Hepatocyte (in vitro differentiated cells): ENCODE measurements at regions not wholly inside any gene's neighbourhood (a gene's known extent, or its start where the extent isn't known, plus 50 kb on each side); places are given as distances from the start of the nearest gene placed in this dataset.

Experiments used
- DNase-seq: peaks from one replicate; pipeline ENCODE4 v3.0.0-alpha.2; 2016; ENCODE audit warnings: low spot score
- H2AFZ ChIP-seq: fragments of 200-600 bp; sonication (generic); 2 replicates; pipeline ENCODE4 v1.6.0; 2016; ENCODE audit warnings: antibody characterized with exemption, mild to moderate bottlenecking
- H3K27ac ChIP-seq: fragments of 200-600 bp; sonication (generic); 2 replicates; pipeline ENCODE4 v1.5.1; 2016; ENCODE audit warnings: mild to moderate bottlenecking
- H3K27me3 ChIP-seq: fragments of 200-600 bp; sonication (generic); 2 replicates; pipeline ENCODE4 v1.6.1; 2016
- H3K36me3 ChIP-seq: fragments of 200-600 bp; sonication (generic); replicated peaks from 2 replicates; pipeline ENCODE4 v1.5.1; 2016; ENCODE audit warnings: low read depth; ENCODE audit not compliant: insufficient read depth
- H3K4me1 ChIP-seq: fragments of 200-600 bp; sonication (generic); 2 replicates; pipeline ENCODE4 v1.5.1; 2016; ENCODE audit warnings: mild to moderate bottlenecking, moderate library complexity; ENCODE audit not compliant: insufficient read depth
- H3K4me2 ChIP-seq: fragments of 200-600 bp; sonication (generic); 2 replicates; pipeline ENCODE4 v1.6.0; 2016
- H3K4me3 ChIP-seq: fragments of 200-600 bp; sonication (generic); 2 replicates; pipeline ENCODE4 v1.5.1; 2016; ENCODE audit warnings: mild to moderate bottlenecking
- H3K79me2 ChIP-seq: fragments of 200-600 bp; sonication (generic); 2 replicates; pipeline ENCODE4 v1.6.0; 2017; ENCODE audit warnings: mild to moderate bottlenecking
- H3K9me2 ChIP-seq: fragments of 200-600 bp; sonication (generic); replicated peaks from 2 replicates; pipeline ENCODE4 v1.6.0; 2017; ENCODE audit warnings: mild to moderate bottlenecking; ENCODE audit not compliant: insufficient read depth
- H3K9me3 ChIP-seq: fragments of 200-600 bp; sonication (generic); 2 replicates; pipeline ENCODE4 v1.5.1; 2016; ENCODE audit warnings: low read depth, mild to moderate bottlenecking
- H4K20me1 ChIP-seq: fragments of 200-600 bp; sonication (generic); 2 replicates; pipeline ENCODE4 v1.6.0; 2016; ENCODE audit warnings: mild to moderate bottlenecking; ENCODE audit not compliant: insufficient read depth, poor library complexity, severe bottlenecking
- CTCF ChIP-seq: fragments of 200-600 bp; sonication (generic); IDR thresholded peaks from 2 replicates; pipeline ENCODE4 v1.5.1; 2016; ENCODE audit warnings: antibody characterized with exemption, mild to moderate bottlenecking; ENCODE audit not compliant: poor library complexity
- EZH2 ChIP-seq: fragments of 200-600 bp; sonication (generic); IDR thresholded peaks from 2 replicates; pipeline ENCODE4 v1.6.1; 2016; ENCODE audit warnings: antibody characterized with exemption, mild to moderate bottlenecking, borderline replicate concordance
- EZH2phosphoT487 ChIP-seq: fragments of 200-600 bp; sonication (generic); IDR thresholded peaks from one replicate; pipeline ENCODE4 v1.6.1; 2018; ENCODE audit warnings: antibody characterized with exemption, mild to moderate bottlenecking, low read depth, moderate library complexity; ENCODE audit not compliant: unreplicated experiment, severe bottlenecking
- WGBS: methylation state at CpG from one replicate; pipeline ENCODE4 v1.1.6; 2016; ENCODE audit warnings: low lambda C conversion rate; ENCODE audit errors: missing lambda C conversion rate; 5-methylcytosine and 5-hydroxymethylcytosine counted together

- H2AFZ ChIP-seq, result no peak overlapping the region
- no peak for DNase-seq
- H3K4me2 ChIP-seq, result no peak overlapping the region
- H3K9me2 ChIP-seq, result no peaks in the 10 kb centered on the region
- no peaks in the 10 kb centered on the region for H3K36me3 ChIP-seq
- no peak for TF ChIP-seq CTCF
- TF ChIP-seq EZH2, result no peak
- no peak for TF ChIP-seq EZH2phosphoT487
- no peaks in the 10 kb centered on the region for H3K4me1 ChIP-seq
- H4K20me1 ChIP-seq, result no peaks in the 10 kb centered on the region
- peaks cover 7% of the 10 kb centered on the region for H3K27me3 ChIP-seq
- no peaks in the 10 kb centered on the region for H3K79me2 ChIP-seq
- no peak overlapping the region for H3K4me3 ChIP-seq
- H3K9me3 ChIP-seq, result no peaks in the 10 kb centered on the region
- 87% methylated on average over 6 of the region's 6 CpGs for WGBS
- H3K27ac ChIP-seq, result no peak overlapping the region
These were observed 174.7 kb downstream of the CD47 start for GRCh38 chr3:107916171-107916570.

GRCh38 chr3:107915706-107916105, 175.1 kb downstream of the CD47 start:
- no peak overlapping the region for H3K27ac ChIP-seq
- peaks cover 7% of the 10 kb centered on the region for H3K27me3 ChIP-seq
- TF ChIP-seq EZH2phosphoT487 (no peak), CTCF (no peak), EZH2 (no peak)
- no peaks in the 10 kb centered on the region for H3K9me3 ChIP-seq
- no peaks in the 10 kb centered on the region for H3K9me2 ChIP-seq
- DNase-seq, result no peak
- 92% methylated on average over 1 of the region's 1 CpG for WGBS
- H3K79me2 ChIP-seq, result no peaks in the 10 kb centered on the region
- no peak overlapping the region for H2AFZ ChIP-seq
- no peaks in the 10 kb centered on the region for H3K4me1 ChIP-seq
- no peak overlapping the region for H3K4me3 ChIP-seq
- H3K36me3 ChIP-seq, result no peaks in the 10 kb centered on the region
- no peaks in the 10 kb centered on the region for H4K20me1 ChIP-seq
- no peak overlapping the region for H3K4me2 ChIP-seq

GRCh38 chr3:107913701-107914100, 177.1 kb downstream of the CD47 start:
- H2AFZ ChIP-seq, result no peak overlapping the region
- H3K36me3 ChIP-seq, result no peaks in the 10 kb centered on the region
- no peak for TF ChIP-seq CTCF
- no peak for TF ChIP-seq EZH2phosphoT487
- no peak for TF ChIP-seq EZH2
- H3K9me3 ChIP-seq, result no peaks in the 10 kb centered on the region
- H4K20me1 ChIP-seq, result no peaks in the 10 kb centered on the region
- no peak overlapping the region for H3K4me2 ChIP-seq
- no peaks in the 10 kb centered on the region for H3K79me2 ChIP-seq
- H3K9me2 ChIP-seq, result no peaks in the 10 kb centered on the region
- H3K27ac ChIP-seq, result no peak overlapping the region
- DNase-seq, result no peak
- no peaks in the 10 kb centered on the region for H3K27me3 ChIP-seq
- no peaks in the 10 kb centered on the region for H3K4me1 ChIP-seq
- no peak overlapping the region for H3K4me3 ChIP-seq
